ENCODE measurements at regions not wholly inside any gene's neighbourhood (a gene's known extent, or its start where the extent isn't known, plus 50 kb on each side); places are given as distances from the start of the nearest gene placed in this dataset.

DNA sequence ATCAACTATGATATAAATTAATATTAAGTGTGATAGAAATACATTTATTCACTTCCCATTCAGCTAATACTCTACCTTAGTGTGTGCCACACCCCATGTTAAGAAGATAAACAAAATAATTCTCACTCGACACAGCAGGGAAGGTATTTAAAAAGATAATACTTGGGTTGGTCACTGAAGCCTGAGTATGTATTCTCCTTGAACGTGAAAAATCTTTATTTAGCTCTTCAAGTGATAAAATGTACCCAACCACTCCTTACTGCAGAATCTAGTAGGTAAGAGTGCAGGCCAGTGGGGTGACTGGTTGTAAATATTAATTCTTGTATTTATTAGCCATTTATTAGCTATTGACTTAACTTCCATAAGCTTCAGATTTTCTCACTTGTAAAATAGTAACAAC is 372.7 kb upstream of the THBS1 start:
- no peak for DNase-seq (ENCODE audit: low spot score)
- no TSS peak for BruUV-seq (replicated peaks)
- Histone ChIP-seq H3K79me2 (ENCODE audit: insufficient read depth, low read length) (no peaks in the 10 kb centered on the region), H3K27ac (ENCODE audit: extremely low read length, insufficient read depth, low read length) (no peak overlapping the region), H3K9ac (ENCODE audit: insufficient read depth, low read depth, low read length) (no peak overlapping the region), H3K27me3 (ENCODE audit: control insufficient read depth in 1 of 2, insufficient read depth in 2 of 2, low read length in 2 of 2) (no peaks in the 10 kb centered on the region), H3K4me1 (ENCODE audit: insufficient read depth, low read length) (peaks cover 41% of the 10 kb centered on the region), H3K36me3 (replicated peaks in 1 of 2; ENCODE audit: control insufficient read depth in 1 of 2, insufficient read depth in 2 of 2, low read length in 2 of 2) (no peaks in the 10 kb centered on the region), H3K9me3 (ENCODE audit: low read length) (peaks cover 5% of the 10 kb centered on the region; the same call in 1 of the 2 replicates), H4K20me1 (ENCODE audit: insufficient read depth, low read length) (no peaks in the 10 kb centered on the region), H2AFZ (ENCODE audit: low read length) (no peak overlapping the region), H3K4me2 (ENCODE audit: low read depth, low read length) (no peak overlapping the region), H3K4me3 (replicated peaks in 1 of 3; ENCODE audit: insufficient read depth in 1 of 3, low read depth in 2 of 3, low read length in 3 of 3) (no peak overlapping the region)
- ATAC-seq, result no peak
- FAIRE-seq, result no peak
- WGBS (ENCODE audit: low lambda C conversion rate), result 64% methylated on average over 2 of the region's 2 CpGs
- CTCF ChIA-PET (ENCODE audit: low intra/inter-chr PET ratio, low total read pairs), result no interaction called here
- intact Hi-C loops (cut with micrococcal nuclease; ENCODE audit: unreplicated experiment), result no loop called here
- no peak for TF ChIP-seq AGO1 (IDR thresholded peaks at IDR 0.05; ENCODE audit: low read depth, low read length, poor library complexity, severe bottlenecking)
- no peak for TF ChIP-seq ZNF335 (CRISPR knock-in tag; IDR thresholded peaks at IDR 0.05)
- TF ChIP-seq, protein P1, sequence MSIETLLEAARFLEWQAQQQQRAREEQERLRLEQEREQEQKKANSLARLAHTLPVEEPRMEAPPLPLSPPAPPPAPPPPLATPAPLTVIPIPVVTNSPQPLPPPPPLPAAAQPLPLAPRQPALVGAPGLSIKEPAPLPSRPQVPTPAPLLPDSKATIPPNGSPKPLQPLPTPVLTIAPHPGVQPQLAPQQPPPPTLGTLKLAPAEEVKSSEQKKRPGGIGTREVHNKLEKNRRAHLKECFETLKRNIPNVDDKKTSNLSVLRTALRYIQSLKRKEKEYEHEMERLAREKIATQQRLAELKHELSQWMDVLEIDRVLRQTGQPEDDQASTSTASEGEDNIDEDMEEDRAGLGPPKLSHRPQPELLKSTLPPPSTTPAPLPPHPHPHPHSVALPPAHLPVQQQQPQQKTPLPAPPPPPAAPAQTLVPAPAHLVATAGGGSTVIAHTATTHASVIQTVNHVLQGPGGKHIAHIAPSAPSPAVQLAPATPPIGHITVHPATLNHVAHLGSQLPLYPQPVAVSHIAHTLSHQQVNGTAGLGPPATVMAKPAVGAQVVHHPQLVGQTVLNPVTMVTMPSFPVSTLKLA (IDR thresholded peaks at IDR 0.05), result no peak
- TF ChIP-seq MBD4 (IDR thresholded peaks at IDR 0.05; ENCODE audit: borderline replicate concordance, low read length), result no peak
- TF ChIP-seq SKI (IDR thresholded peaks at IDR 0.05; ENCODE audit: partially characterized antibody), result no peak
- TF ChIP-seq THYN1 (CRISPR knock-in tag; IDR thresholded peaks at IDR 0.05; ENCODE audit: borderline replicate concordance, low read depth), result no peak
- TF ChIP-seq, protein P2, sequence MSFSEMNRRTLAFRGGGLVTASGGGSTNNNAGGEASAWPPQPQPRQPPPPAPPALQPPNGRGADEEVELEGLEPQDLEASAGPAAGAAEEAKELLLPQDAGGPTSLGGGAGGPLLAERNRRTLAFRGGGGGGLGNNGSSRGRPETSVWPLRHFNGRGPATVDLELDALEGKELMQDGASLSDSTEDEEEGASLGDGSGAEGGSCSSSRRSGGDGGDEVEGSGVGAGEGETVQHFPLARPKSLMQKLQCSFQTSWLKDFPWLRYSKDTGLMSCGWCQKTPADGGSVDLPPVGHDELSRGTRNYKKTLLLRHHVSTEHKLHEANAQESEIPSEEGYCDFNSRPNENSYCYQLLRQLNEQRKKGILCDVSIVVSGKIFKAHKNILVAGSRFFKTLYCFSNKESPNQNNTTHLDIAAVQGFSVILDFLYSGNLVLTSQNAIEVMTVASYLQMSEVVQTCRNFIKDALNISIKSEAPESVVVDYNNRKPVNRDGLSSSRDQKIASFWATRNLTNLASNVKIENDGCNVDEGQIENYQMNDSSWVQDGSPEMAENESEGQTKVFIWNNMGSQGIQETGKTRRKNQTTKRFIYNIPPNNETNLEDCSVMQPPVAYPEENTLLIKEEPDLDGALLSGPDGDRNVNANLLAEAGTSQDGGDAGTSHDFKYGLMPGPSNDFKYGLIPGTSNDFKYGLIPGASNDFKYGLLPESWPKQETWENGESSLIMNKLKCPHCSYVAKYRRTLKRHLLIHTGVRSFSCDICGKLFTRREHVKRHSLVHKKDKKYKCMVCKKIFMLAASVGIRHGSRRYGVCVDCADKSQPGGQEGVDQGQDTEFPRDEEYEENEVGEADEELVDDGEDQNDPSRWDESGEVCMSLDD (CRISPR knock-in tag; IDR thresholded peaks at IDR 0.05; ENCODE audit: borderline replicate concordance), result no peak
- TF ChIP-seq GATAD1 (CRISPR knock-in tag; IDR thresholded peaks at IDR 0.05), result no peak
- TF ChIP-seq MED8 (CRISPR knock-in tag; IDR thresholded peaks at IDR 0.05; ENCODE audit: insufficient replicate concordance), result no peak
- no peak for TF ChIP-seq NCOA2 (CRISPR knock-in tag; IDR thresholded peaks at IDR 0.05)
- no peak for TF ChIP-seq JUN (CRISPR knock-in tag; IDR thresholded peaks at IDR 0.05)
- TF ChIP-seq BORCS8-MEF2B (CRISPR knock-in tag; IDR thresholded peaks at IDR 0.05), result no peak
- TF ChIP-seq, protein P3, sequence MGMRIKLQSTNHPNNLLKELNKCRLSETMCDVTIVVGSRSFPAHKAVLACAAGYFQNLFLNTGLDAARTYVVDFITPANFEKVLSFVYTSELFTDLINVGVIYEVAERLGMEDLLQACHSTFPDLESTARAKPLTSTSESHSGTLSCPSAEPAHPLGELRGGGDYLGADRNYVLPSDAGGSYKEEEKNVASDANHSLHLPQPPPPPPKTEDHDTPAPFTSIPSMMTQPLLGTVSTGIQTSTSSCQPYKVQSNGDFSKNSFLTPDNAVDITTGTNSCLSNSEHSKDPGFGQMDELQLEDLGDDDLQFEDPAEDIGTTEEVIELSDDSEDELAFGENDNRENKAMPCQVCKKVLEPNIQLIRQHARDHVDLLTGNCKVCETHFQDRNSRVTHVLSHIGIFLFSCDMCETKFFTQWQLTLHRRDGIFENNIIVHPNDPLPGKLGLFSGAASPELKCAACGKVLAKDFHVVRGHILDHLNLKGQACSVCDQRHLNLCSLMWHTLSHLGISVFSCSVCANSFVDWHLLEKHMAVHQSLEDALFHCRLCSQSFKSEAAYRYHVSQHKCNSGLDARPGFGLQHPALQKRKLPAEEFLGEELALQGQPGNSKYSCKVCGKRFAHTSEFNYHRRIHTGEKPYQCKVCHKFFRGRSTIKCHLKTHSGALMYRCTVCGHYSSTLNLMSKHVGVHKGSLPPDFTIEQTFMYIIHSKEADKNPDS (CRISPR knock-in tag; IDR thresholded peaks at IDR 0.05), result no peak
- TF ChIP-seq ZNF484 (CRISPR knock-in tag; IDR thresholded peaks at IDR 0.05; ENCODE audit: borderline replicate concordance, low read depth), result no peak
- in situ Hi-C loops (cut with HindIII; ENCODE audit: extremely low pct_ligation_motif_present, low pct_unique_long_range_greater_than_20kb), result no loop called here
- POLR2A ChIA-PET, result no interaction called here
